ENCODE measurements at regions not wholly inside any gene's neighbourhood (a gene's known extent, or its start where the extent isn't known, plus 50 kb on each side); places are given as distances from the start of the nearest gene placed in this dataset.

DNA sequence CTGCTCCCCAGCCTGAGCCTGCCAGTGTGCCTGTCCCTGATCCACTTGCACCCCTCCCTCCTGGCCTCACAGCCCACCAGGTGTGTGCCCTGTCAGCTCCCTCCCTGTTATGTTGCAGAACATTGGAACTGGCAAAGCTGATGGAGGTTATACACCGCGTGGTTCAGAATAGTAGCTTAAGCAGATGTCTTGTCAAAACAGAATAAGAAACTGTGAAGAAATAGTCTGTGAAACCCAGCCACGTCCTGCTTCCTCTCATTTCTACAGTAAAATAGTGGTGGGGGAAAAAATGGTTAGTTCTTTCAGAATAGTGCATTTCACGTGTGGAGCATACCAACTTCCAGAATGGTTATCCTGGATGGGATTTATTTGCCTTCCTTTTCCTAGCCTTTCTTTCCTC, 161.2 kb upstream of the NAV2 start:
- Histone ChIP-seq H3K9ac (ENCODE audit: low read length) (no peak overlapping the region), H2AFZ (ENCODE audit: insufficient read depth, low read depth, low read length, poor library complexity, severe bottlenecking) (no peak overlapping the region), H3K27ac (ENCODE audit: low read length in 2 of 2) (no peak overlapping the region), H3K4me1 (ENCODE audit: control insufficient read depth in 2 of 2, insufficient read depth in 2 of 2, low read length in 2 of 2) (peaks cover 0 to 4% of the 10 kb centered on the region in 2 donors), H3K4me3 (ENCODE audit: control extremely low read depth in 1 of 5, extremely low read depth in 1 of 5, insufficient read depth in 1 of 5, low read depth in 2 of 5, low read length in 4 of 5) (no peak overlapping the region), H3K27me3 (replicated peaks in 1 of 4; ENCODE audit: control extremely low read depth in 1 of 4, control insufficient read depth in 3 of 4, insufficient read depth in 4 of 4, low read length in 3 of 4) (no peaks in the 10 kb centered on the region), H3K36me3 (replicated peaks in 1 of 2; ENCODE audit: control extremely low read depth in 1 of 2, control insufficient read depth in 1 of 2, extremely low read depth in 1 of 2, insufficient read depth in 2 of 2, low read length in 1 of 2) (no peaks in the 10 kb centered on the region), H3K9me3 (ENCODE audit: control extremely low read depth in 1 of 3, control insufficient read depth in 2 of 3, insufficient read depth in 1 of 3, low read length in 2 of 3) (peaks cover 0 to 5% (median 0%) of the 10 kb centered on the region in 3 donors), H3K79me2 (ENCODE audit: control insufficient read depth, insufficient read depth, low read length) (no peaks in the 10 kb centered on the region), H3K4me2 (replicated peaks; ENCODE audit: low read depth, low read length, poor library complexity, severe bottlenecking) (no peak overlapping the region), H4K20me1 (ENCODE audit: control insufficient read depth, insufficient read depth, low read length, poor library complexity, severe bottlenecking) (no peaks in the 10 kb centered on the region)
- DNase-seq (no peak), ATAC-seq (ENCODE audit: low read depth) (no peak)
- H3K4me3 Mint-ChIP-seq, result no peak overlapping the region
- intact Hi-C loops (cut with micrococcal nuclease), result no loop called here
- no peak overlapping the region for H3K27ac Mint-ChIP-seq
- WGBS (ENCODE audit: insufficient coverage), result 90% methylated on average over 2 of the region's 4 CpGs
- H3K4me1 Mint-ChIP-seq, result no peaks in the 10 kb centered on the region
- ChIA-PET POLR2A (no interaction called here), CTCF (interaction anchor here (0.9 to 5.1 kb wide), 7 partner anchors 9 to 481 kb away, joined by 3 to 40 read pairs (median 5); no protein-coding TSS in a partner anchor)
- TF ChIP-seq EZH2 (IDR thresholded peaks at IDR 0.05; ENCODE audit: borderline replicate concordance, insufficient read depth, low read depth, low read length, poor library complexity, severe bottlenecking), result no peak
- TF ChIP-seq, protein P1, sequence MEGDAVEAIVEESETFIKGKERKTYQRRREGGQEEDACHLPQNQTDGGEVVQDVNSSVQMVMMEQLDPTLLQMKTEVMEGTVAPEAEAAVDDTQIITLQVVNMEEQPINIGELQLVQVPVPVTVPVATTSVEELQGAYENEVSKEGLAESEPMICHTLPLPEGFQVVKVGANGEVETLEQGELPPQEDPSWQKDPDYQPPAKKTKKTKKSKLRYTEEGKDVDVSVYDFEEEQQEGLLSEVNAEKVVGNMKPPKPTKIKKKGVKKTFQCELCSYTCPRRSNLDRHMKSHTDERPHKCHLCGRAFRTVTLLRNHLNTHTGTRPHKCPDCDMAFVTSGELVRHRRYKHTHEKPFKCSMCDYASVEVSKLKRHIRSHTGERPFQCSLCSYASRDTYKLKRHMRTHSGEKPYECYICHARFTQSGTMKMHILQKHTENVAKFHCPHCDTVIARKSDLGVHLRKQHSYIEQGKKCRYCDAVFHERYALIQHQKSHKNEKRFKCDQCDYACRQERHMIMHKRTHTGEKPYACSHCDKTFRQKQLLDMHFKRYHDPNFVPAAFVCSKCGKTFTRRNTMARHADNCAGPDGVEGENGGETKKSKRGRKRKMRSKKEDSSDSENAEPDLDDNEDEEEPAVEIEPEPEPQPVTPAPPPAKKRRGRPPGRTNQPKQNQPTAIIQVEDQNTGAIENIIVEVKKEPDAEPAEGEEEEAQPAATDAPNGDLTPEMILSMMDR (IDR thresholded peaks at IDR 0.05), result no peak
- H3K9me3 Mint-ChIP-seq (ENCODE audit: insufficient read depth), result no peaks in the 10 kb centered on the region
- H3K27me3 Mint-ChIP-seq, result peaks cover 12% of the 10 kb centered on the region

DNA sequence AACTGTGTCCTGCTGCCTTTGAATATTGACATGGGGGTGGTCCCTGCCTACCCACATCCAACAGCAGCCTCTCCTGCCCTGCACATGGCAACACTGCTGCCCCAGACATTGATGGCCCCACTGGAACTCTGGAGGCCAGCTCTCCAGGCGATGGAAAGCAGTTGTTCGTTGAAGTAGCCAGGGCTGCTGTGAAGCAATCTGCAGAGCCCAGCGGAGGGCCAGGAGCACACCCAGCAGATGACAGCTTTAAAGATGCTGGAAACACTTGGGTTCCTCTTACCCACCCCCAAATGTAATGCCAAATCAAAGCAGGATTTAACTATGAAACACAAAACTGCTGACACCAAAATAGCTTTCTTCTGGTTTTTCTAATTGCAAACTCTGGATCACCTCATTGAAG, 165.6 kb upstream of the NAV2 start:
- no peaks in the 10 kb centered on the region for H3K79me2 ChIP-seq (ENCODE audit: control insufficient read depth, insufficient read depth, low read length)
- no peak overlapping the region for H2AFZ ChIP-seq (ENCODE audit: insufficient read depth, low read depth, low read length, poor library complexity, severe bottlenecking)
- CTCF ChIA-PET, result interaction anchor here (1.2 to 1.3 kb wide), 2 partner anchors 13 to 16 kb away, joined by 4 to 7 read pairs; no protein-coding TSS in a partner anchor

More for the DNA sequence above, 165.6 kb upstream of the NAV2 start:
- no peak overlapping the region for H3K9ac ChIP-seq (ENCODE audit: low read length)
- no peaks in the 10 kb centered on the region for H4K20me1 ChIP-seq (ENCODE audit: control insufficient read depth, insufficient read depth, low read length, poor library complexity, severe bottlenecking)
- no peak overlapping the region for H3K4me3 ChIP-seq (ENCODE audit: control extremely low read depth in 1 of 5, extremely low read depth in 1 of 5, insufficient read depth in 1 of 5, low read depth in 2 of 5, low read length in 4 of 5)
- no peak for ATAC-seq (ENCODE audit: low read depth)
- no peaks in the 10 kb centered on the region for H3K4me1 ChIP-seq (ENCODE audit: control insufficient read depth in 2 of 2, insufficient read depth in 2 of 2, low read length in 2 of 2)
- no peak for DNase-seq
- H3K36me3 ChIP-seq (replicated peaks in 1 of 2; ENCODE audit: control extremely low read depth in 1 of 2, control insufficient read depth in 1 of 2, extremely low read depth in 1 of 2, insufficient read depth in 2 of 2, low read length in 1 of 2), result no peaks in the 10 kb centered on the region
- no peaks in the 10 kb centered on the region for H3K27me3 ChIP-seq (replicated peaks in 1 of 4; ENCODE audit: control extremely low read depth in 1 of 4, control insufficient read depth in 3 of 4, insufficient read depth in 4 of 4, low read length in 3 of 4)
- Mint-ChIP-seq H3K4me3 (no peak overlapping the region), H3K27ac (no peak overlapping the region), H3K4me1 (no peaks in the 10 kb centered on the region), H3K27me3 (peaks cover 16% of the 10 kb centered on the region), H3K9me3 (ENCODE audit: insufficient read depth) (no peaks in the 10 kb centered on the region)
- no peak for TF ChIP-seq EZH2 (IDR thresholded peaks at IDR 0.05; ENCODE audit: borderline replicate concordance, insufficient read depth, low read depth, low read length, poor library complexity, severe bottlenecking)
- TF ChIP-seq, protein P1 (IDR thresholded peaks at IDR 0.05), result no peak
- no peak overlapping the region for H3K27ac ChIP-seq (ENCODE audit: low read length in 2 of 2)
- WGBS (ENCODE audit: insufficient coverage), result 97% methylated on average over 3 of the region's 3 CpGs
- no peak overlapping the region for H3K4me2 ChIP-seq (replicated peaks; ENCODE audit: low read depth, low read length, poor library complexity, severe bottlenecking)
- intact Hi-C loops (cut with micrococcal nuclease), result no loop called here
- no peaks in the 10 kb centered on the region for H3K9me3 ChIP-seq (ENCODE audit: control extremely low read depth in 1 of 3, control insufficient read depth in 2 of 3, insufficient read depth in 1 of 3, low read length in 2 of 3)
- POLR2A ChIA-PET, result no interaction called here

Measured in B cell (primary cell).